ENCODE measurements at regions not wholly inside any gene's neighbourhood (a gene's known extent, or its start where the extent isn't known, plus 50 kb on each side); places are given as distances from the start of the nearest gene placed in this dataset.

GRCh38 chr11:103596315-103596714, 440.1 kb upstream of the DDI1 start:
- Histone ChIP-seq H3K4me1 (ENCODE audit: control insufficient read depth in 4 of 4, insufficient read depth in 4 of 4, low read length in 3 of 4) (no peaks in the 10 kb centered on the region), H3K27me3 (ENCODE audit: control insufficient read depth in 4 of 4, insufficient read depth in 4 of 4, low read length in 3 of 4) (no peaks in the 10 kb centered on the region), H3K9me3 (ENCODE audit: control insufficient read depth in 4 of 4, low read length in 3 of 4) (peaks cover 0 to 2% (median 0%) of the 10 kb centered on the region in 4 donors), H3K36me3 (ENCODE audit: control insufficient read depth in 4 of 4, insufficient read depth in 3 of 4, low read depth in 1 of 4, low read length in 3 of 4) (no peaks in the 10 kb centered on the region), H3K9ac (ENCODE audit: low read depth in 1 of 2, low read length in 2 of 2) (no peak overlapping the region), H3K4me3 (ENCODE audit: low read depth in 1 of 3, low read length in 3 of 3) (no peak overlapping the region), H3K27ac (ENCODE audit: low read depth in 1 of 2, low read length in 2 of 2) (no peak overlapping the region)
- WGBS = 91% methylated on average over 3 of the region's 3 CpGs
- no peak for DNase-seq (ENCODE audit: low spot score)
- TF ChIP-seq JUND (IDR thresholded peaks at IDR 0.05) (no peak), HNF4A (conservative IDR thresholded peaks at IDR 0.05) (no peak), HNF4G (IDR thresholded peaks at IDR 0.05) (no peak), TAF1 (conservative IDR thresholded peaks at IDR 0.05) (no peak), RAD21 (IDR thresholded peaks at IDR 0.05) (no peak), MAX (IDR thresholded peaks at IDR 0.05) (no peak), FOXA2 (IDR thresholded peaks at IDR 0.05) (no peak), YY1 (IDR thresholded peaks at IDR 0.05) (no peak), REST (IDR thresholded peaks at IDR 0.05) (no peak), ATF3 (IDR thresholded peaks at IDR 0.05) (no peak), RXRA (IDR thresholded peaks at IDR 0.05) (no peak), SP1 (IDR thresholded peaks at IDR 0.05) (no peak)

GRCh38 chr11:103601225-103601846, 435.1 kb upstream of the DDI1 start:
- DNase-seq (ENCODE audit: low spot score) = peak; percentile 37
- no peaks in the 10 kb centered on the region for H3K4me1 ChIP-seq (ENCODE audit: control insufficient read depth in 4 of 4, insufficient read depth in 4 of 4, low read length in 3 of 4)
- H3K27me3 ChIP-seq (ENCODE audit: control insufficient read depth in 4 of 4, insufficient read depth in 4 of 4, low read length in 3 of 4) = no peaks in the 10 kb centered on the region
- WGBS = 53% methylated on average over 3 of the region's 3 CpGs
- no peaks in the 10 kb centered on the region for H3K9me3 ChIP-seq (ENCODE audit: control insufficient read depth in 4 of 4, low read length in 3 of 4)
- no peak overlapping the region for H3K27ac ChIP-seq (ENCODE audit: low read depth in 1 of 2, low read length in 2 of 2)
- H3K4me3 ChIP-seq (ENCODE audit: low read depth in 1 of 3, low read length in 3 of 3) = no peak overlapping the region
- no peak for TF ChIP-seq GABPA (IDR thresholded peaks at IDR 0.05 in 1 of 2, conservative IDR thresholded peaks at IDR 0.05 in 1 of 2)
- TF ChIP-seq RXRA (IDR thresholded peaks at IDR 0.05) = no peak
- no peak for TF ChIP-seq TAF1 (conservative IDR thresholded peaks at IDR 0.05)
- TF ChIP-seq RAD21 (IDR thresholded peaks at IDR 0.05) = peak; percentile 85 to 89
- TF ChIP-seq FOXA1 (IDR thresholded peaks at IDR 0.05) = no peak
- no peak for TF ChIP-seq YY1 (IDR thresholded peaks at IDR 0.05)
- TF ChIP-seq CTCF (IDR thresholded peaks at IDR 0.05; ENCODE audit: low read depth, low read length, missing input control) = peak; percentile 79
- TF ChIP-seq SP1 (IDR thresholded peaks at IDR 0.05) = no peak
- no peaks in the 10 kb centered on the region for H3K36me3 ChIP-seq (ENCODE audit: control insufficient read depth in 4 of 4, insufficient read depth in 3 of 4, low read depth in 1 of 4, low read length in 3 of 4)
- no peak overlapping the region for H3K9ac ChIP-seq (ENCODE audit: low read depth in 1 of 2, low read length in 2 of 2)

All from liver (tissue), 8 donors.